Cardiac fibroblast (primary cell): ENCODE measurements at regions not wholly inside any gene's neighbourhood (a gene's known extent, or its start where the extent isn't known, plus 50 kb on each side); places are given as distances from the start of the nearest gene placed in this dataset.

Experiments used
- DNase-seq, 2 donors: peaks; one replicate each; pipeline versions ENCODE4 v3.0.0 to v3.0.0-alpha.2; 2010; ENCODE audit warnings: low read depth in 2 of 2
- H3K4me3 ChIP-seq, 2 donors: replicated peaks in 1 of 2; 1 replicate in 1 of 2; 2 replicates in 1 of 2; pipeline ENCODE4 v1.5.1; 2011; ENCODE audit warnings: low read depth in 2 of 2, low read length in 2 of 2, mild to moderate bottlenecking in 2 of 2, moderate library complexity in 1 of 2
- CTCF ChIP-seq: IDR thresholded peaks from one replicate; pipeline ENCODE4 v1.5.1; 2011; ENCODE audit warnings: low read depth, mild to moderate bottlenecking, low read length, inconsistent platforms

DNA sequence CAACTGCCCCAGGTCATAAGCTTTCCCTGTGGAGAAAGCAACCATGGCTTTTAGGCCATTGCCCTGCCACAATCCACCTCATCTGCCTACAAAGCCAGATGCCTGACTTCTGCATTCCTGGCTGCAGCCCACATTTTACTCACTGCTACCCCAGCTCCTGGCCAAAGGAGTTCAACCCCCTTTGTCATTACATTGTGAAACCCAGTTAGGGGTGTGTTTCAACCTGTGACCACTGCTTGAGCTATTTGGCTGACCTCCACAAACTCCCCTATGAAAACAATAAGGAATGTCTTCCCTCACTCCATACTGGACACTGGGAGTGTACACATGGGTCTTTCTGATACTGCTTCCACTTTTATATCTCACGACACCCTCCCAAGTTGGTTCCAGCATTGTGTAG is 589.2 kb downstream of the SH3BGRL start:
- DNase-seq = no peak
- no peak overlapping the region for H3K4me3 ChIP-seq
- no peak for TF ChIP-seq CTCF
